IMR-90 (cell line): ENCODE measurements at regions not wholly inside any gene's neighbourhood (a gene's known extent, or its start where the extent isn't known, plus 50 kb on each side); places are given as distances from the start of the nearest gene placed in this dataset.

Experiments
- ATAC-seq: fragments of 200-7000 bp; cut with Tn5 transposase; 2 replicates; pipeline ENCODE4 v1.9.1; 2020; ENCODE audit warnings: low read depth, mild to moderate bottlenecking, moderate library complexity
- BruUV-seq: library from RNA; stranded (reverse); fragments of 400-500 nt; replicated peaks from 2 replicates; lab custom pipeline; 2021; lab: Mats Ljungman, UMichigan
- CTCF ChIA-PET: fragments of 300-600 bp; formaldehyde crosslinking; extraction: SDS; loops from one replicate; lab custom pipeline; 2021; ENCODE audit warnings: antibody characterized with exemption; lab: Yijun Ruan, JAX
- POLR2A ChIA-PET: fragments of 300-600 bp; sonication (Branson Sonifier 250); formaldehyde crosslinking; loops from one replicate; lab custom pipeline; 2022; ENCODE audit warnings: antibody characterized with exemption; ENCODE audit not compliant: unreplicated experiment; lab: Charles Lee
- DNase-seq: peaks from one replicate; pipeline ENCODE4 v3.0.0; 2013
- H2AFZ ChIP-seq: replicated peaks from 2 replicates; pipeline ENCODE3; 2013; ENCODE audit warnings: low read length, mild to moderate bottlenecking; ENCODE audit not compliant: poor library complexity
- H2AK5ac ChIP-seq: 2 replicates; pipeline ENCODE4 v1.6.1; 2013; ENCODE audit warnings: low read depth, low read length, inconsistent platforms
- H2AK9ac ChIP-seq: replicated peaks from 2 replicates; pipeline ENCODE3; 2013; ENCODE audit warnings: mild to moderate bottlenecking, low read depth, low read length, moderate library complexity; ENCODE audit not compliant: poor library complexity
- H2BK120ac ChIP-seq: 2 replicates; pipeline ENCODE4 v1.6.1; 2013; ENCODE audit warnings: low read depth, low read length, inconsistent platforms
- H2BK15ac ChIP-seq: 3 replicates; pipeline ENCODE4 v1.6.1; 2013; ENCODE audit warnings: low read depth, low read length, inconsistent platforms
- H2BK20ac ChIP-seq: 2 replicates; pipeline ENCODE4 v1.6.1; 2013; ENCODE audit warnings: low read depth, mild to moderate bottlenecking, inconsistent platforms, low read length, moderate library complexity
- H2BK5ac ChIP-seq: 2 replicates; pipeline ENCODE4 v1.6.1; 2013; ENCODE audit warnings: mild to moderate bottlenecking, low read depth, low read length, inconsistent platforms; ENCODE audit not compliant: poor library complexity, severe bottlenecking
- H3K14ac ChIP-seq: replicated peaks from 2 replicates; pipeline ENCODE4 v1.6.1; 2013; ENCODE audit warnings: low read depth, low read length, inconsistent platforms
- H3K18ac ChIP-seq: 2 replicates; pipeline ENCODE4 v1.6.1; 2013; ENCODE audit warnings: low read depth, low read length, control low read depth
- H3K23ac ChIP-seq: 2 replicates; pipeline ENCODE4 v1.6.1; 2013; ENCODE audit warnings: low read depth, low read length, inconsistent platforms
- H3K27ac ChIP-seq: 2 replicates; pipeline ENCODE4 v1.5.1; 2013; ENCODE audit warnings: mild to moderate bottlenecking, control low read depth, low read length; ENCODE audit not compliant: insufficient read depth
- H3K27me3 ChIP-seq: 2 replicates; pipeline ENCODE4 v1.6.1; 2013; ENCODE audit warnings: low read length; ENCODE audit not compliant: control insufficient read depth, insufficient read depth
- H3K36me3 ChIP-seq: 2 replicates; pipeline ENCODE4 v1.6.1; 2013; ENCODE audit warnings: low read length, mixed read lengths; ENCODE audit not compliant: control insufficient read depth, insufficient read depth
- H3K4ac ChIP-seq: 2 replicates; pipeline ENCODE4 v1.6.1; 2013; ENCODE audit warnings: low read depth, low read length, inconsistent platforms
- H3K4me1 ChIP-seq: 2 replicates; pipeline ENCODE4 v1.6.1; 2013; ENCODE audit warnings: low read length, mixed read lengths; ENCODE audit not compliant: control insufficient read depth, insufficient read depth
- H3K4me2 ChIP-seq: 2 replicates; pipeline ENCODE4 v1.6.1; 2013; ENCODE audit warnings: low read depth, mild to moderate bottlenecking, control low read depth, low read length, moderate library complexity
- H3K4me3 ChIP-seq: 2 replicates; pipeline ENCODE4 v1.5.1; 2013; ENCODE audit warnings: low read depth, mild to moderate bottlenecking, control low read depth, low read length, moderate library complexity; ENCODE audit not compliant: insufficient read depth
- H3K56ac ChIP-seq: 2 replicates; pipeline ENCODE4 v1.6.1; 2013; ENCODE audit warnings: low read length, inconsistent platforms; ENCODE audit not compliant: insufficient read depth; ENCODE audit errors: extremely low read depth
- H3K79me1 ChIP-seq, 2 experiments: 2 replicates each; pipeline ENCODE4 v1.6.1; 2013; ENCODE audit warnings: low read length in 2 of 2, inconsistent platforms in 1 of 2, low read depth in 1 of 2
- H3K9ac ChIP-seq: 2 replicates; pipeline ENCODE4 v1.6.1; 2013; ENCODE audit warnings: low read depth, low read length, control low read depth
- H3K9me1 ChIP-seq: 2 replicates; pipeline ENCODE4 v1.6.1; 2013; ENCODE audit warnings: low read length, inconsistent platforms; ENCODE audit not compliant: insufficient read depth
- H3K9me3 ChIP-seq: 2 replicates; pipeline ENCODE4 v1.6.1; 2013; ENCODE audit warnings: low read length; ENCODE audit not compliant: control insufficient read depth, insufficient read depth
- H4K20me1 ChIP-seq: 2 replicates; pipeline ENCODE4 v1.6.1; 2013; ENCODE audit warnings: low read length, inconsistent platforms; ENCODE audit not compliant: insufficient read depth
- H4K5ac ChIP-seq: 2 replicates; pipeline ENCODE4 v1.6.1; 2013; ENCODE audit warnings: mild to moderate bottlenecking, low read depth, low read length, control low read depth
- H4K8ac ChIP-seq, 2 experiments: 2 replicates each; pipeline ENCODE4 v1.6.1; 2013; ENCODE audit warnings: low read depth in 2 of 2, low read length in 2 of 2, control low read depth in 1 of 2, inconsistent platforms in 1 of 2
- H4K91ac ChIP-seq: 2 replicates; pipeline ENCODE4 v1.6.1; 2013; ENCODE audit warnings: low read depth, low read length, inconsistent platforms; ENCODE audit not compliant: insufficient read depth
- BHLHE40 ChIP-seq: fragments of 150-350 bp; IDR thresholded peaks from 2 replicates; pipeline ENCODE4 v1.6.1; 2016; ENCODE audit warnings: mild to moderate bottlenecking, low read depth, low read length
- CEBPB ChIP-seq: IDR thresholded peaks from 2 replicates; pipeline ENCODE4 v1.6.1; 2012; ENCODE audit warnings: low read depth, low read length, improper control_type of control experiment
- CHD1 ChIP-seq: IDR thresholded peaks from 2 replicates; pipeline ENCODE4 v1.6.1; 2012; ENCODE audit warnings: low read depth, low read length, improper control_type of control experiment
- CTCF ChIP-seq: conservative IDR thresholded peaks from 2 replicates; pipeline ENCODE4 v1.5.1; 2012; ENCODE audit warnings: mild to moderate bottlenecking, low read depth, low read length, improper control_type of control experiment
- ELK1 ChIP-seq: fragments of 150-350 bp; IDR thresholded peaks from 2 replicates; pipeline ENCODE4 v1.6.1; 2016; ENCODE audit warnings: low read depth, mild to moderate bottlenecking, low read length, moderate library complexity, borderline replicate concordance
- FOS ChIP-seq: fragments of 150-350 bp; IDR thresholded peaks from 2 replicates; pipeline ENCODE4 v1.6.1; 2016; ENCODE audit warnings: low read depth, low read length
- MAFK ChIP-seq: IDR thresholded peaks from 2 replicates; pipeline ENCODE4 v1.6.1; 2012; ENCODE audit warnings: low read depth, low read length, improper control_type of control experiment
- MAZ ChIP-seq: IDR thresholded peaks from 2 replicates; pipeline ENCODE4 v1.6.1; 2012; ENCODE audit warnings: low read depth, mild to moderate bottlenecking, low read length, improper control_type of control experiment, moderate library complexity, borderline replicate concordance
- MXI1 ChIP-seq: IDR thresholded peaks from 2 replicates; pipeline ENCODE4 v1.6.1; 2012; ENCODE audit warnings: low read depth, mild to moderate bottlenecking, low read length, moderate library complexity, borderline replicate concordance
- NFE2L2 ChIP-seq: fragments of 150-350 bp; IDR thresholded peaks from 2 replicates; pipeline ENCODE4 v1.6.1; 2016; ENCODE audit warnings: low read depth, mild to moderate bottlenecking, low read length
- POLR2A ChIP-seq: IDR thresholded peaks from 2 replicates; pipeline ENCODE4 v1.6.1; 2012; ENCODE audit warnings: mild to moderate bottlenecking, low read depth, low read length
- RAD21 ChIP-seq: IDR thresholded peaks from 2 replicates; pipeline ENCODE4 v1.6.1; 2012; ENCODE audit warnings: low read length, improper control_type of control experiment
- RCOR1 ChIP-seq: IDR thresholded peaks from 2 replicates; pipeline ENCODE4 v1.6.1; 2012; ENCODE audit warnings: mild to moderate bottlenecking, low read length, improper control_type of control experiment; ENCODE audit not compliant: insufficient replicate concordance
- RFX5 ChIP-seq: IDR thresholded peaks from 2 replicates; pipeline ENCODE4 v1.8.0; 2012; ENCODE audit warnings: low read depth, mild to moderate bottlenecking, low read length, moderate library complexity
- SMC3 ChIP-seq: fragments of 150-350 bp; IDR thresholded peaks from 2 replicates; pipeline ENCODE4 v1.6.1; 2016; ENCODE audit warnings: low read depth, mild to moderate bottlenecking, antibody characterized with exemption, low read length, moderate library complexity
- dilution Hi-C: fragments of 300-500 bp; cut with HindIII; formaldehyde crosslinking; loops from one replicate; pipeline ENCODE4 v1.14.3; 2018; ENCODE audit warnings: low sequenced_read_pairs; ENCODE audit not compliant: unreplicated experiment
- in situ Hi-C: fragments of 300-500 bp; cut with MboI; formaldehyde crosslinking; loops from 3 replicates; pipeline ENCODE4 v1.14.3; 2019; ENCODE audit warnings: low sequenced_read_pairs, inconsistent platforms, mixed read lengths
- intact Hi-C: fragments of 100-400 bp; cut with micrococcal nuclease; formaldehyde crosslinking; loops from 2 replicates; pipeline ENCODE4 v1.10.0; 2022
- TF ChIP-seq, protein P1 (sequence below): fragments of 150-350 bp; IDR thresholded peaks from 2 replicates; pipeline ENCODE4 v1.6.1; 2017; ENCODE audit warnings: mild to moderate bottlenecking, antibody characterized with exemption, low read length, low read depth

DNA sequence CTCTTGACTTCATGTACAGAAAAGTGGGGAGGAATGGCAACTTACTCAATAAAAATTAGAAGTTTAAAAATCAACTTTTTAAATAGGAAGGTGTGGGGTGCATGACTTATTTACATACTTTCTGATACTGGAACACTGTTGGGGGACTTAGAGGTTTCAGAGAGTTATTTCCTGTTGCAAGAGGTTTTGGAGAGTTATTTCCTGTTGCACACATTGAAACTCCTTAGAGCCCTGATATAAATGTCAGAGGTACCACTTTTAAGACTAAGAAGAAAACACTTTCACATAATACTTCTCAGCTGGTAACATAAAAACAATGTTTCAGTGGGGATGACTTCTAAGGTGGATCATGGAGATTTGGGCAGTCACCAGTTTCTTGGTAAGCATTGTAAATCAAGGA lies 579.9 kb downstream of the MMUT start:
- TF ChIP-seq NFE2L2 (no peak), MAFK (no peak), CHD1 (no peak), BHLHE40 (no peak), RCOR1 (no peak), RAD21 (no peak), CTCF (no peak), ELK1 (no peak), MXI1 (no peak), MAZ (no peak), FOS (no peak), POLR2A (no peak), CEBPB (no peak), RFX5 (no peak), SMC3 (no peak)
- TF ChIP-seq, protein P1, sequence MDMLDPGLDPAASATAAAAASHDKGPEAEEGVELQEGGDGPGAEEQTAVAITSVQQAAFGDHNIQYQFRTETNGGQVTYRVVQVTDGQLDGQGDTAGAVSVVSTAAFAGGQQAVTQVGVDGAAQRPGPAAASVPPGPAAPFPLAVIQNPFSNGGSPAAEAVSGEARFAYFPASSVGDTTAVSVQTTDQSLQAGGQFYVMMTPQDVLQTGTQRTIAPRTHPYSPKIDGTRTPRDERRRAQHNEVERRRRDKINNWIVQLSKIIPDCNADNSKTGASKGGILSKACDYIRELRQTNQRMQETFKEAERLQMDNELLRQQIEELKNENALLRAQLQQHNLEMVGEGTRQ = no peak
- in situ Hi-C loops = no loop called here
- Histone ChIP-seq H3K4me1 (no peaks in the 10 kb centered on the region), H2AFZ (no peak overlapping the region), H4K5ac (no peak overlapping the region), H3K79me1 (no peaks in the 10 kb centered on the region), H3K27ac (no peak overlapping the region), H4K8ac (no peak overlapping the region; a peak in 1 of 4 replicates), H4K20me1 (no peaks in the 10 kb centered on the region), H3K23ac (no peak overlapping the region), H3K9me1 (no peaks in the 10 kb centered on the region), H3K9me3 (no peaks in the 10 kb centered on the region), H3K4me3 (no peak overlapping the region), H3K18ac (no peak overlapping the region; the same call in 1 of the 2 replicates), H2BK20ac (no peak overlapping the region), H3K36me3 (no peaks in the 10 kb centered on the region), H3K27me3 (no peaks in the 10 kb centered on the region), H2AK5ac (no peak overlapping the region), H2AK9ac (no peak overlapping the region), H3K14ac (no peak overlapping the region), H2BK5ac (no peak overlapping the region), H3K9ac (no peak overlapping the region), H3K56ac (no peak overlapping the region), H4K91ac (no peak overlapping the region), H2BK120ac (peak overlapping the region; percentile 60; the same call in 1 of the 2 replicates), H3K4ac (no peak overlapping the region), H2BK15ac (no peak overlapping the region), H3K4me2 (no peak overlapping the region)
- no peak for DNase-seq
- no TSS peak for BruUV-seq
- intact Hi-C loops = loop anchor here (2.0 kb wide), 1 partner anchor 14 kb away; no protein-coding TSS in a partner anchor
- ATAC-seq = no peak
- POLR2A ChIA-PET = no interaction called here
- dilution Hi-C loops = no loop called here
- CTCF ChIA-PET = no interaction called here
